IMR-90 (cell line): ENCODE measurements at regions not wholly inside any gene's neighbourhood (a gene's known extent, or its start where the extent isn't known, plus 50 kb on each side); places are given as distances from the start of the nearest gene placed in this dataset.

Experiments used
- BHLHE40 ChIP-seq: fragments of 150-350 bp; IDR thresholded peaks from 2 replicates; pipeline ENCODE4 v1.6.1; 2016; ENCODE audit warnings: mild to moderate bottlenecking, low read depth, low read length
- CEBPB ChIP-seq: IDR thresholded peaks from 2 replicates; pipeline ENCODE4 v1.6.1; 2012; ENCODE audit warnings: low read depth, low read length, improper control_type of control experiment
- CTCF ChIP-seq: conservative IDR thresholded peaks from 2 replicates; pipeline ENCODE4 v1.5.1; 2012; ENCODE audit warnings: mild to moderate bottlenecking, low read depth, low read length, improper control_type of control experiment
- ELK1 ChIP-seq: fragments of 150-350 bp; IDR thresholded peaks from 2 replicates; pipeline ENCODE4 v1.6.1; 2016; ENCODE audit warnings: low read depth, mild to moderate bottlenecking, low read length, moderate library complexity, borderline replicate concordance
- FOS ChIP-seq: fragments of 150-350 bp; IDR thresholded peaks from 2 replicates; pipeline ENCODE4 v1.6.1; 2016; ENCODE audit warnings: low read depth, low read length
- MAZ ChIP-seq: IDR thresholded peaks from 2 replicates; pipeline ENCODE4 v1.6.1; 2012; ENCODE audit warnings: low read depth, mild to moderate bottlenecking, low read length, improper control_type of control experiment, moderate library complexity, borderline replicate concordance
- MXI1 ChIP-seq: IDR thresholded peaks from 2 replicates; pipeline ENCODE4 v1.6.1; 2012; ENCODE audit warnings: low read depth, mild to moderate bottlenecking, low read length, moderate library complexity, borderline replicate concordance
- POLR2A ChIP-seq: IDR thresholded peaks from 2 replicates; pipeline ENCODE4 v1.6.1; 2012; ENCODE audit warnings: mild to moderate bottlenecking, low read depth, low read length
- RAD21 ChIP-seq: IDR thresholded peaks from 2 replicates; pipeline ENCODE4 v1.6.1; 2012; ENCODE audit warnings: low read length, improper control_type of control experiment

- TF ChIP-seq BHLHE40 (no peak), CTCF (no peak), RAD21 (no peak), MXI1 (no peak), CEBPB (no peak), POLR2A (no peak), MAZ (no peak), ELK1 (no peak), FOS (no peak)
These were observed 460.9 kb upstream of the KHDRBS2 start for GRCh38 chr6:62746968-62747367.
